ENCODE measurements at regions not wholly inside any gene's neighbourhood (a gene's known extent, or its start where the extent isn't known, plus 50 kb on each side); places are given as distances from the start of the nearest gene placed in this dataset.

- TF ChIP-seq MAX (IDR thresholded peaks at IDR 0.05) (no peak), EP300 (IDR thresholded peaks at IDR 0.05; ENCODE audit: borderline replicate concordance) (no peak)
These were observed 65.2 kb upstream of the SESN3 start for GRCh38 chr11:95296165-95296564.
